ENCODE measurements at regions not wholly inside any gene's neighbourhood (a gene's known extent, or its start where the extent isn't known, plus 50 kb on each side); places are given as distances from the start of the nearest gene placed in this dataset.

- no peak overlapping the region for H3K9ac ChIP-seq (ENCODE audit: low read length)
Observed at GRCh38 chr18:49704334-49704733, 109.0 kb downstream of the ACAA2 start.

GRCh38 chr18:49701190-49701589 is 112.1 kb downstream of the ACAA2 start:
- 72% methylated on average over 5 of the region's 5 CpGs for WGBS

More at GRCh38 chr18:49704334-49704733, 109.0 kb downstream of the ACAA2 start:
- WGBS: 95% methylated on average over 5 of the region's 6 CpGs
- Histone ChIP-seq H4K8ac (ENCODE audit: low read length) (no peak overlapping the region), H4K91ac (ENCODE audit: low read length) (no peak overlapping the region), H3K4me1 (ENCODE audit: control insufficient read depth, insufficient read depth, low read depth, low read length) (peaks cover 17% of the 10 kb centered on the region), H3K4ac (ENCODE audit: low read depth in 1 of 2, low read length in 2 of 2) (no peak overlapping the region), H3K27ac (ENCODE audit: low read length, poor library complexity, severe bottlenecking) (no peak overlapping the region), H3K9me3 (ENCODE audit: control insufficient read depth, low read length) (no peaks in the 10 kb centered on the region), H3K14ac (ENCODE audit: low read length in 2 of 2) (no peak overlapping the region), H3K27me3 (ENCODE audit: control insufficient read depth in 1 of 2, insufficient read depth in 1 of 2, low read length in 2 of 2) (no peaks in the 10 kb centered on the region), H3K4me2 (ENCODE audit: low read length, poor library complexity, severe bottlenecking) (no peak overlapping the region), H3K79me1 (replicated peaks; ENCODE audit: low read length, poor library complexity, severe bottlenecking) (no peaks in the 10 kb centered on the region), H3K36me3 (ENCODE audit: control insufficient read depth in 1 of 2, insufficient read depth in 2 of 2, low read depth in 1 of 2, low read length in 2 of 2) (no peaks in the 10 kb centered on the region), H2BK15ac (ENCODE audit: low read depth, poor library complexity, severe bottlenecking) (no peak overlapping the region), H3K4me3 (ENCODE audit: insufficient read depth in 1 of 2, low read depth in 1 of 2, low read length in 2 of 2) (no peak overlapping the region), H2AK5ac (ENCODE audit: low read length, severe bottlenecking) (peak overlapping the region; percentile 33), H2BK120ac (ENCODE audit: low read depth, low read length) (no peak overlapping the region), H2AFZ (ENCODE audit: low read depth, low read length) (no peak overlapping the region), H3K18ac (ENCODE audit: low read depth in 1 of 2, low read length in 2 of 2) (no peak overlapping the region), H2BK5ac (ENCODE audit: low read depth, low read length, poor library complexity, severe bottlenecking) (no peak overlapping the region), H3K23ac (ENCODE audit: low read length in 2 of 2) (no peak overlapping the region), H2BK12ac (ENCODE audit: low read length in 2 of 2) (no peak overlapping the region)
- DNase-seq: no peak

GRCh38 chr18:49699303-49699702 is 114.0 kb downstream of the ACAA2 start:
- WGBS: 86% methylated on average over 5 of the region's 6 CpGs

More at GRCh38 chr18:49701190-49701589, 112.1 kb downstream of the ACAA2 start:
- peaks cover 15% of the 10 kb centered on the region for H3K4me1 ChIP-seq (ENCODE audit: control insufficient read depth, insufficient read depth, low read depth, low read length)
- H3K9ac ChIP-seq (ENCODE audit: low read length): no peak overlapping the region
- no peaks in the 10 kb centered on the region for H3K27me3 ChIP-seq (ENCODE audit: control insufficient read depth in 1 of 2, insufficient read depth in 1 of 2, low read length in 2 of 2)
- H4K91ac ChIP-seq (ENCODE audit: low read length): no peak overlapping the region
- H3K4me2 ChIP-seq (ENCODE audit: low read length, poor library complexity, severe bottlenecking): no peak overlapping the region
- H2BK120ac ChIP-seq (ENCODE audit: low read depth, low read length): no peak overlapping the region
- no peak overlapping the region for H4K8ac ChIP-seq (ENCODE audit: low read length)
- no peak overlapping the region for H3K18ac ChIP-seq (ENCODE audit: low read depth in 1 of 2, low read length in 2 of 2)
- H3K27ac ChIP-seq (ENCODE audit: low read length, poor library complexity, severe bottlenecking): no peak overlapping the region
- H2BK15ac ChIP-seq (ENCODE audit: low read depth, poor library complexity, severe bottlenecking): no peak overlapping the region
- no peak overlapping the region for H3K14ac ChIP-seq (ENCODE audit: low read length in 2 of 2)
- no peak overlapping the region for H2AFZ ChIP-seq (ENCODE audit: low read depth, low read length)
- no peak overlapping the region for H3K4ac ChIP-seq (ENCODE audit: low read depth in 1 of 2, low read length in 2 of 2)
- H2AK5ac ChIP-seq (ENCODE audit: low read length, severe bottlenecking): no peak overlapping the region
- H2BK12ac ChIP-seq (ENCODE audit: low read length in 2 of 2): no peak overlapping the region
- no peaks in the 10 kb centered on the region for H3K9me3 ChIP-seq (ENCODE audit: control insufficient read depth, low read length)
- H3K23ac ChIP-seq (ENCODE audit: low read length in 2 of 2): no peak overlapping the region
- DNase-seq: no peak
- no peak overlapping the region for H3K4me3 ChIP-seq (ENCODE audit: insufficient read depth in 1 of 2, low read depth in 1 of 2, low read length in 2 of 2)
- H2BK5ac ChIP-seq (ENCODE audit: low read depth, low read length, poor library complexity, severe bottlenecking): no peak overlapping the region
- H3K79me1 ChIP-seq (replicated peaks; ENCODE audit: low read length, poor library complexity, severe bottlenecking): no peaks in the 10 kb centered on the region
- H3K36me3 ChIP-seq (ENCODE audit: control insufficient read depth in 1 of 2, insufficient read depth in 2 of 2, low read depth in 1 of 2, low read length in 2 of 2): no peaks in the 10 kb centered on the region

GRCh38 chr18:49698525-49699025 is 114.8 kb downstream of the ACAA2 start:
- H3K79me1 ChIP-seq (replicated peaks; ENCODE audit: low read length, poor library complexity, severe bottlenecking): no peaks in the 10 kb centered on the region
- H3K14ac ChIP-seq (ENCODE audit: low read length in 2 of 2): no peak overlapping the region
- no peak overlapping the region for H4K91ac ChIP-seq (ENCODE audit: low read length)
- H4K8ac ChIP-seq (ENCODE audit: low read length): no peak overlapping the region
- H3K4me3 ChIP-seq (ENCODE audit: insufficient read depth in 1 of 2, low read depth in 1 of 2, low read length in 2 of 2): no peak overlapping the region
- 91% methylated on average over 4 of the region's 4 CpGs for WGBS
- no peak overlapping the region for H2BK120ac ChIP-seq (ENCODE audit: low read depth, low read length)
- H3K18ac ChIP-seq (ENCODE audit: low read depth in 1 of 2, low read length in 2 of 2): no peak overlapping the region
- no peak overlapping the region for H2BK5ac ChIP-seq (ENCODE audit: low read depth, low read length, poor library complexity, severe bottlenecking)
- H3K27me3 ChIP-seq (ENCODE audit: control insufficient read depth in 1 of 2, insufficient read depth in 1 of 2, low read length in 2 of 2): no peaks in the 10 kb centered on the region
- no peaks in the 10 kb centered on the region for H3K36me3 ChIP-seq (ENCODE audit: control insufficient read depth in 1 of 2, insufficient read depth in 2 of 2, low read depth in 1 of 2, low read length in 2 of 2)
- H3K9ac ChIP-seq (ENCODE audit: low read length): no peak overlapping the region
- no peak for DNase-seq
- H2AK5ac ChIP-seq (ENCODE audit: low read length, severe bottlenecking): peak overlapping the region; percentile 34
- no peak overlapping the region for H2AFZ ChIP-seq (ENCODE audit: low read depth, low read length)
- H3K4me1 ChIP-seq (ENCODE audit: control insufficient read depth, insufficient read depth, low read depth, low read length): peaks cover 12% of the 10 kb centered on the region
- no peak overlapping the region for H3K23ac ChIP-seq (ENCODE audit: low read length in 2 of 2)
- H3K27ac ChIP-seq (ENCODE audit: low read length, poor library complexity, severe bottlenecking): no peak overlapping the region
- H3K9me3 ChIP-seq (ENCODE audit: control insufficient read depth, low read length): no peaks in the 10 kb centered on the region
- H3K4ac ChIP-seq (ENCODE audit: low read depth in 1 of 2, low read length in 2 of 2): no peak overlapping the region
- H2BK15ac ChIP-seq (ENCODE audit: low read depth, poor library complexity, severe bottlenecking): peak overlapping the region; percentile 70
- H3K4me2 ChIP-seq (ENCODE audit: low read length, poor library complexity, severe bottlenecking): no peak overlapping the region
- peak overlapping the region in 1 of 2 experiments; percentile 15 for H2BK12ac ChIP-seq (ENCODE audit: low read length in 2 of 2)

More at GRCh38 chr18:49699303-49699702, 114.0 kb downstream of the ACAA2 start:
- no peak overlapping the region for H3K4me3 ChIP-seq (ENCODE audit: insufficient read depth in 1 of 2, low read depth in 1 of 2, low read length in 2 of 2)
- H3K23ac ChIP-seq (ENCODE audit: low read length in 2 of 2): no peak overlapping the region
- H2BK12ac ChIP-seq (ENCODE audit: low read length in 2 of 2): no peak overlapping the region
- H2BK5ac ChIP-seq (ENCODE audit: low read depth, low read length, poor library complexity, severe bottlenecking): no peak overlapping the region
- no peaks in the 10 kb centered on the region for H3K79me1 ChIP-seq (replicated peaks; ENCODE audit: low read length, poor library complexity, severe bottlenecking)
- no peak overlapping the region for H3K18ac ChIP-seq (ENCODE audit: low read depth in 1 of 2, low read length in 2 of 2)
- H2AK5ac ChIP-seq (ENCODE audit: low read length, severe bottlenecking): no peak overlapping the region
- no peak overlapping the region for H3K14ac ChIP-seq (ENCODE audit: low read length in 2 of 2)
- no peaks in the 10 kb centered on the region for H3K27me3 ChIP-seq (ENCODE audit: control insufficient read depth in 1 of 2, insufficient read depth in 1 of 2, low read length in 2 of 2)
- no peak overlapping the region for H2BK120ac ChIP-seq (ENCODE audit: low read depth, low read length)
- H3K36me3 ChIP-seq (ENCODE audit: control insufficient read depth in 1 of 2, insufficient read depth in 2 of 2, low read depth in 1 of 2, low read length in 2 of 2): no peaks in the 10 kb centered on the region
- peaks cover 15% of the 10 kb centered on the region for H3K4me1 ChIP-seq (ENCODE audit: control insufficient read depth, insufficient read depth, low read depth, low read length)
- H4K91ac ChIP-seq (ENCODE audit: low read length): no peak overlapping the region
- no peak overlapping the region for H2AFZ ChIP-seq (ENCODE audit: low read depth, low read length)
- H3K9ac ChIP-seq (ENCODE audit: low read length): no peak overlapping the region
- no peak for DNase-seq
- H3K27ac ChIP-seq (ENCODE audit: low read length, poor library complexity, severe bottlenecking): no peak overlapping the region
- H4K8ac ChIP-seq (ENCODE audit: low read length): no peak overlapping the region
- H3K4me2 ChIP-seq (ENCODE audit: low read length, poor library complexity, severe bottlenecking): no peak overlapping the region
- H3K4ac ChIP-seq (ENCODE audit: low read depth in 1 of 2, low read length in 2 of 2): no peak overlapping the region
- no peak overlapping the region for H2BK15ac ChIP-seq (ENCODE audit: low read depth, poor library complexity, severe bottlenecking)
- no peaks in the 10 kb centered on the region for H3K9me3 ChIP-seq (ENCODE audit: control insufficient read depth, low read length)

Measured in mesenchymal stem cell (in vitro differentiated cells and primary cell).